ENCODE measurements at regions not wholly inside any gene's neighbourhood (a gene's known extent, or its start where the extent isn't known, plus 50 kb on each side); places are given as distances from the start of the nearest gene placed in this dataset.

GRCh38 chr1:60992165-60992564 lies 90.2 kb upstream of the NFIA start:
- TF ChIP-seq, protein P1, sequence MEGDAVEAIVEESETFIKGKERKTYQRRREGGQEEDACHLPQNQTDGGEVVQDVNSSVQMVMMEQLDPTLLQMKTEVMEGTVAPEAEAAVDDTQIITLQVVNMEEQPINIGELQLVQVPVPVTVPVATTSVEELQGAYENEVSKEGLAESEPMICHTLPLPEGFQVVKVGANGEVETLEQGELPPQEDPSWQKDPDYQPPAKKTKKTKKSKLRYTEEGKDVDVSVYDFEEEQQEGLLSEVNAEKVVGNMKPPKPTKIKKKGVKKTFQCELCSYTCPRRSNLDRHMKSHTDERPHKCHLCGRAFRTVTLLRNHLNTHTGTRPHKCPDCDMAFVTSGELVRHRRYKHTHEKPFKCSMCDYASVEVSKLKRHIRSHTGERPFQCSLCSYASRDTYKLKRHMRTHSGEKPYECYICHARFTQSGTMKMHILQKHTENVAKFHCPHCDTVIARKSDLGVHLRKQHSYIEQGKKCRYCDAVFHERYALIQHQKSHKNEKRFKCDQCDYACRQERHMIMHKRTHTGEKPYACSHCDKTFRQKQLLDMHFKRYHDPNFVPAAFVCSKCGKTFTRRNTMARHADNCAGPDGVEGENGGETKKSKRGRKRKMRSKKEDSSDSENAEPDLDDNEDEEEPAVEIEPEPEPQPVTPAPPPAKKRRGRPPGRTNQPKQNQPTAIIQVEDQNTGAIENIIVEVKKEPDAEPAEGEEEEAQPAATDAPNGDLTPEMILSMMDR (IDR thresholded peaks at IDR 0.05), result no peak
- TF ChIP-seq POLR2AphosphoS5 (IDR thresholded peaks at IDR 0.05), result no peak
- no peak for TF ChIP-seq POLR2A (IDR thresholded peaks at IDR 0.05)
- no peak for TF ChIP-seq EP300 (IDR thresholded peaks at IDR 0.05)
